Mesenteric fat pad (tissue), 1 donor: ENCODE measurements at regions not wholly inside any gene's neighbourhood (a gene's known extent, or its start where the extent isn't known, plus 50 kb on each side); places are given as distances from the start of the nearest gene placed in this dataset.

Source experiments
- DNase-seq: peaks from one replicate; pipeline ENCODE4 v3.0.0-alpha.2; 2020; ENCODE audit warnings: low spot score
- donor health status: DM: yes; HTN: yes; CAD: no.

DNA sequence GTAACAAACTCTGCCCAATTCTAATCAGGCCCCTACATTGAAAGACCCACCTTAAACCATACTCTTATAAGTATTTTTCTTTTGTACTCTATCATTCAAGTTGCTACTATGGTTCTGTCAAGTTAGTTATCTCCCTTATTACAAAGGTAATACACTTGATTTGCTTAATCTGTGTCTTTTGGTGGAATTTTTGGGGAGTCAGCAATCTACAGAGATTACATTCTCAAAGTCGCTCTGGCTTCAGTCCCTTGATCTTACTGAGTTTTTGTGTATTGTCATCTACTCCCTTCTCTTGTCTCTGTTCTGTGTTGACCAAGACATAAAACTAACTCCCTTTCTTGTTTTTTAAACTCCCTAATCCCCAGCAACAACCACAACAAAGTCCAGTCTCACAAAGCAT, 353.1 kb downstream of the LRIG3 start:
- DNase-seq, result no peak

DNA sequence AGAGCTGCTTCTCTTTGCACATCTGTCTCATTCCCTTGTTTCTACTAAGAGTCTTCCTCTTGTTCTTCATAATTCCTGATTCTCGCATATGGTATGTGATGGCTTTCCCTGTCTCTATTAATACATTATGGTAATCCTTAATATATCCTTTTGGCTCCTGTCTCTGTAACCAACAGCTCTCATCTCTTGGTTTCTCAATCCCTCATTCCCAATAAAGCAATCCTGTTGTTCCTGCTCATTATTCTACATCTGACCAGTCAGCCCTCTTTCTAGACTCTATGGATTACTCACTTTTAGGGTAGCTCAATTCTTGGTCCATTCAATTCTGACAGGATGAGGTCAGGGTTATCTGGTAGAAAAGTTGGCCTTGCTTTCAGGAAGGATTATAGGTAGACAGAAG, 349.9 kb downstream of the LRIG3 start:
- DNase-seq, result no peak

DNA sequence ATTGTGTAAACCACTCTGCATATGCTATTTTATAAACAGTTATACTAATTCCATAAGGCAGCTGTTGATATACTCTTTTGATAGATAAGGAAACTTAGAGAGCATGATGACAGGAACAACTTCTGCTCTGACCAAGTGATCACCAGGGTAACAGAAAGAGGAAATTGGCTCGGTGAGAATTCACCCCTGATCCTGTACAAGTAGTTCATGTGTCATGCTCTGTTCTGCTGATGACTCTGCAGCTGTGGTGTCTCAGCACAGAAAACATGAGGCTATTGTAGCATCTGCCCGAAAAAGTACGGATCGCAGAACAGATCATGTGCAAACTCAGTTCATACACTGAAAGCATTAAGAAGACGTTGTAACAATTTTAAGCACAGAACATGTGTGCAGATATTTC, 345.0 kb downstream of the LRIG3 start:
- no peak for DNase-seq

DNA sequence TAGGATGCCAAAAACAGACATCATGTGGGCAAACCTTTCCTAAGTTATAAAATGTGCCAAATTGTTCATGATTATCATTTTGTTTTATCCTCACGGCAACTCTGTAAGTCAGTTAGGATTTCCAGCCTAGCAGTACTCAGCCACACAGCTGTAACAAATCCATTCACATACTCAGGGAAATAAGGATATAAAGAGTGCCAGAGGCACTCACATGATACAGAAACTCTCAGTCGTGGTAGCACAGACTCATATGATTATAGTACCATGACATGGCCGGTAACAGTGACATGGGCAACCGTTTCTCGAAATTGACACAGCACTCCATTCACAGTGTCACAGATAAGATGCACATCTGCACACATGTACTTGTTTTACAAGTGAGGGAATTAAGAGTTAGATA, 344.2 kb downstream of the LRIG3 start:
- DNase-seq, result no peak

DNA sequence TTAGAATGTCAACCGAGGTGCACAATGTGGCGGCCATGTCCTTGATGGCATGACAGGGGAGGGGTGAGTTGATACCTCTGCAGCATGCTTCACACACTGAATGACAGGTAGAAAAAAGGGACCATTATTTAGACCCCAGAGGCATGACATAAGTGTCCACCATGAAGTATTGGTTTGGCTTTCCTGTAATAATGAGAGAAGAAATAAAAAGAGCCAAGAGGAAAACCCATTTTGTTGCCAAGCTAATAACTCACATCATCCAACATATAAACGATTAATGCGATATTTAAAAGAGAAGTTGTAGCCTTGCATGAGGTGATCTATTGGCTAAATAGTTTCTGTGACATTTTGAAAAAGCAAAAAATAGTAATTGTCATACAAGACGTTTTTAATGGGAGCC, 343.4 kb downstream of the LRIG3 start:
- DNase-seq, result no peak

DNA sequence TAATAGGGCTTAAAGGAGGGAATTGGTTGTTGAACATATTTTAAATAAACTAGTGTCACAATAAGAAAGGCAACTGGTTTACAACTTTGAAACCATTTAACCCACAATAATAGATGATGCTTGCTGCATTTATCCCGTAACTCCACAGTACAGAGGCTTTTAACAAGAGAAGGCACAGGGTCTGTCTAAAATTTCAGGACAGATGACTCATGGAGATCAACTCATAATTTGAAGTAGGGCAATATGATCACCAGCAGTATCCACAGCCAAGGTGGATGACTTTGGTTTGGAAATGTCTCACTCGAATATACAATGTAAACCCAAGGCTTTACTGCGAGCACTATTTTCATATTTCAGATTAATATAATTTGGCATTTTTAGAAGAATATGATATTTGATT, 340.2 kb downstream of the LRIG3 start:
- no peak for DNase-seq

DNA sequence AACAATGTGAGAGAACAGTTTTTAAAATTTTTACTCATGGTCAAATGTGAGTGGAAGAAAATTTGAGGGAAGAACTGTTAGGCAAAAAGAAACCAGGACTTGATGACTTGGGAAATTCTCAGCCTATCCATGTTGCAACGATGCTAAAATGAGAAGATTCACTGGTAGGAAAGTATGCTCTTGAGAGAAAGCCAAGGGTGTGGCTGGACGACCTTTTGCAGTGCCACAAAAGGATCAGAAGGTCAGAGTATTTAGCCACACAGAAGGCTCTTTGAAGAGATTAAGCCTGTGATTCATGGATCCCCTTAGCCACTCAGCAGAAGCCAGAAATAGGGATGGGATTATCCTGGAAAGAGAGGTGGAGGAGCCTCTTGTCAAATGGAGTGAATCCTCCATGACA, 336.8 kb downstream of the LRIG3 start:
- DNase-seq, result no peak

DNA sequence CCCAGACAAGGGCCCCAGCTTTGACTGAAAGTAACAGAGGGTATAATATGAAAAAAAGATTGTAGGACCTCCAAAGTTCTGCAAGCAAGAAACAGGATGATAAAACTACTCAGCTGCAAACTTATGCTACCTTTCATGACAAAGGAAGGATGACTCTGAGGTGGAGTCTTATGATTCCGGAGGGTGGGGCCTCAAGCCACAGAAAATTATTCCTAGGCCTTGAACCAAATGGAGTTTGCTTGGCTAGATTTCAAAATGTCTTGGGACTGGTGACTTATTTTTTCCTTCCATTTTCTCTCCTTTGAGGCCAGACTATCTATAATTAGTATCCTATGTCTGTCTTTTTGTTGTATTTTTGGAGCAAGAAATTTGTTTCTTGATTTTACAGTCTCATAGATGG, 336.4 kb downstream of the LRIG3 start:
- no peak for DNase-seq

DNA sequence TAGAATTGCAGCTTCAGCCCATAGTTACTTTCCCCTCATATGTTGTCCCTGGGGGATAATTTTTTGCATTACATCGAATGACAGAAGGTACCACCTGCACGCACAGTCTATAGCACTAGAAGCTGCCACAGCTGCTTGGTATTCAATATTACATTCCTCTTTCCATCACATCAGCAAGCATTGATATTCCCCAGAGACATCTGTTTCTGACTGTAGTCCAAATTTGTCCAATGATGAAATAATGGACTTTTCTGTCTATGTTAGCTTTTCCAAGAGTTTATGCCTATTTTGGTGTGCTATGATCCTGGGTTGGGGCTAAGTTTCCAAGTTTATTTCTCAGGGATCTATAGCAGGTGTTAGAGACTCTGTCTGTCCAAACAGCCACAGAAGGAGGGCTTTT, 335.4 kb downstream of the LRIG3 start:
- DNase-seq, result no peak

DNA sequence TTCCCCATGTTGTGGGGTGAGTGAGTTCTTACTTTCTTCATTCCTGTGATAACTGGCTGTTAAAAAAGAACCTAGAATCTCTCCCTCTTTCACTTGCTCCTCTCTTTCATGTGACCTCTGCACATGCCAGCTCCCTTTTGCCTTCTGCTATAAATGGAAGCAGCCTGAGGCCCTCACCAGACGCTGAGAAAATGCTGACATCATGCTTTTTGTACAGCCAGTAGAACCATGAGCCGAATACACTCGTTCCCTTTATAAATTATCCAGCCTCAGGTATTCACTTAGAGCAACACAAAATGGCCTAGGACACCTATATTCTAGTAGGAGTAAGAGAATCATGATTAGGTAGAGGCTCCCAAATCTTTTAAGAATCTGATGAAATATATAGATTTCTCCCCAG, 333.5 kb downstream of the LRIG3 start:
- DNase-seq, result no peak

DNA sequence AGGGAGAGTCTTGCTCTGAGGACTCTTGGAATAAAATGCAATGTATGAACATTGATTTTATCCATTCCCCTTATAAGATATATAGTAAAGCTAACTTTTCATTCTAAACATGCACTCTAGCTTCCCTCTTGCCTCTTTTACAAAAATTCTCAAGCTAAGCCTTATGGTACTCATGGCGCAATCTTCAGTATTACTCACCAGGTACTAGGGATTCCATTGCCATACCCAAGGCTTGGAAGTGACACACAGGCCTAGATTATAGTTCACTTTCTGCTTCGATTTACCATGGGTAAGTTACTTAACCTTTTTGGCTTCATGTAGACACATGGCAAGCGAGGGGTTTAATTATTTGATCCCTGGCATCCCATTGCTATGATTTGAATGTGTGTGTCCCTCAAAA, 331.5 kb downstream of the LRIG3 start:
- no peak for DNase-seq

DNA sequence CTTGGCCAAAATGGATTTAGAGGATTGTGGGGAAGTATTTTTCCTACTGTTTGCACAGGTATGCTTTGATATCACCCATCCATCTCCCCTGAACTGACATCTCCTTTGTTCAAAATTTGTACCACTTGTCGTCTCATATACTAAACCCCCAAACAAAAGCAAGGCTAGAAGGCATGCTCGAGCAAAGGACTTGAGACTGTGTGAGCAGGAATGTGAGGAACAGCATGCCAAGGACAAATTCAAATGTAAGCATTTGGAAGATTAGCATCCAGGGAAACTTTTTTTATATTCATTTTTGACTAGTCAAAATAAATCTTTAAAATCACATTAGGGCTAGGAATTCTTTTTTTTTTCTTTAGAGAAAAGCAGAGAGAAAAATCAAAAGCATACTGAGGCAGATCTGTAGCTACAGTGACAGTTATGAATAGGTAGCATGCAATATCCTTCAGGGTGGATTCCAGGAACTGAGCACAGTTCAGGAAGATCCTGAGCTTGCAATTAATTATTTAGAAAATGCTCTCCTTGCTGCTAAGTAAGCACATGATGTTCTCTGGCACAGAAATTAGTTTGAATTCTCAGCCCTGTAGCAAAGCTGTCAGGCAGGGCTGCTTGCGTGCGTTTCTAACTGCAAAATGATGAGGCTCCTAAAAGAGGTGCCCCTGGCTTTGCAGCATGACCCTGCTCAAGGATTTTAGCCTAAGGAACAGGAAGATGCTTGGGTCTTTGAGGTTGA, 327.7 kb downstream of the LRIG3 start:
- no peak for DNase-seq

DNA sequence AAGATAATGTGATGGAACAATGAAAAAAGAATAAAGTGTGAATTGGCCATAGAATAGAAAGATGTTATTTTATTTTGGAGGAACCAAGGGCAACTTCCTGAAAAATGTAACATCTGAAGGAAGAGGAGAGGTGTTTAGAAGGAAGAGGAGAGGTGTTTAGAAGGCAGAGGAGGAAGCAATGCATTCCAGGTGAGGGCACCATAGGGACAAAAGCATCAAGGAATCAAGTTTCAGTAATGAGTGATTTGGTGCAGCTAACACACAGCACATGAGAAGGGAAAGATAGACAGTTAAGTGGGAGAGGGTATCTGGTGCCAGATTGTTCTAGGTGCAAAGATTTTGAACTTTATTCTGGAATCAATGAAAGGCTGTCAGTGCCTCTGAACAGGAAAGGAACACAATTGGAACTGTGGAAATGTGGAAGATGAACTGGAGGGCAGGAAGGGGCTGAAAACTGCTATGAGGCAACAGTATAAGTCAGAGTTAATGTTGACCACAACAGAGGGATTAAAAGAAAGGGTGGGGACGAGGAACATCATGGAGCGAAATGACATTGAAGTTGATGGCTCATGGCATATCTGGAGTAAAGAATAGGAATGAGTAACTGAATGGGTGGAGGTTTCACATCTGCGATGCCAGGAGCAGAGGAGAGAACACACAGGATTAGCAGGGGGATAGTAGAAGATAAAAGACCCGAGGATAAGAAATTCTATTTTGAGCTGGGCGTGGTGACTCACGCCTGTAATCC, 326.6 kb downstream of the LRIG3 start:
- no peak for DNase-seq

DNA sequence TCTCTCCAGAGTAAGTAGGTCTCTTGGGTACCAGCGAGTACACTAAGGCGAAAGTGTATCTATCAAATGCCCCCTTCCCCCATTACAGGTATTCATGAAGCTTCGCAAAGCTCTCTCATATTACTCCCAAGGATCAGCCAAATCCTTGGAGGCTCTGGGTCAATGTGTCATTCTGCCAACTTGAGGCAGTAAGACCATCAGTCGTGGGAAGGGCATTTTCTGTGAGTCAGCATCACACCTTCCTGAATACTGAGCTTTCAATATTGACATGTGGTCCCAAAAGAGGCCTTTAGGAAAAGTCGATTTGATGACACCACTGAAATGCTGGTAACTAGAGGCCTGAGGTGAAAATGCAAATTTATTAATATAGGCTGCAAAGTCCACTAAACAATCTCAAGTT, 323.9 kb downstream of the LRIG3 start:
- no peak for DNase-seq

DNA sequence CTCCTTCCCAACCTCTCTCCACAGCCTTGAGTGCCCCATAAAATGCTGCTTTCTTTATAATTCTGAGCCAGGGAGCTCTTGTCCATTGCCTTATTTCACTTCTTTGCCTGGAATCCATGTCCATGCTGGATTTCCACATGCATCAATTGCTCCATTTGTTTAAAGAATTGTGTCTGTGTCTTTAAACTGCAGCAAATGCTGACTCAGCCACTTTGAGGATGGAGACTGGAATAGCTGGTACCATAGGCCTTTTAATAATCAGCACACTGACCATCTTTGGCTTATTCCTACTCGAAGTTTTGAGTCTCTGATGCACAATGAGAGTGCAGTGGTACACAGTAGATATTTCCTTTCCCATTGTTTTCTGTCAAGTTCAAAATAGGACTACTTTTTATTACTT, 318.8 kb downstream of the LRIG3 start:
- no peak for DNase-seq

DNA sequence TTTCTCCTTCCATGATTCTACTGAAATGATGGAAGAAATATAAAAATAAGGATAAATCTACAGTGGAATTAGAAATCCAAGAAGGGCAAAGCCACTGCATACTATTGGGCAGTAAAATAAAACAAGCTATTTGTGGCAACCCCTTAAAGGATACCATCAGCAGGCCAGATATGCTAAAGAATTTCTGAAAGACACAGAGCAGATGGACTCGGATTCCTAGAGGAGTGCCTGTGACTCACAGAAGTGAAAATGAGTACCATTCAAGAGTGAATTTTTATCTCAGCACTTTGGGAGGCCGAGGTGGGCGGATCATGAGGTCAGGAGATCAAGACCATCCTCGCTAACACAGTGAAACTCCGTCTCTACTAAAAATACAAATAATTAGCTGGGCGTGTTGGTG, 318.1 kb downstream of the LRIG3 start:
- no peak for DNase-seq

DNA sequence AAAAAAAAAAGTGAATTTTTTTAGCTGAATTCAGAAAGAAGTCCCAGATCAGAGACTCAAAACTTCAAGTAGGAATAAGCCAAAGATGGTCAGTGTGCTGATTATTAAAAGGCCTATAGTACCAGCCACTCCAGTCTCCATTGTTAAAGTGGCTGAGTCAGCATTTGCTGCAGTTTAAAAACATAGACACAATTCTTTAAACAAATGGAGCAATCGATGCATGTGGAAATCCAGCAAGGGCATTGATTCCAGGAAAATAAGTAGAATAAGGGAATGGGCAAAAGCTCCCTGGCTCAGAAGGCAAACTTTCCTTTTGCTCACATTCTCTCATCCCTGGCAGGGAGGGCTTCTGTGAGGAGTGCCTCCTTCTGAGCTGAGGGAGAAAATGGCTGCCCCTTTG, 317.6 kb downstream of the LRIG3 start:
- no peak for DNase-seq

DNA sequence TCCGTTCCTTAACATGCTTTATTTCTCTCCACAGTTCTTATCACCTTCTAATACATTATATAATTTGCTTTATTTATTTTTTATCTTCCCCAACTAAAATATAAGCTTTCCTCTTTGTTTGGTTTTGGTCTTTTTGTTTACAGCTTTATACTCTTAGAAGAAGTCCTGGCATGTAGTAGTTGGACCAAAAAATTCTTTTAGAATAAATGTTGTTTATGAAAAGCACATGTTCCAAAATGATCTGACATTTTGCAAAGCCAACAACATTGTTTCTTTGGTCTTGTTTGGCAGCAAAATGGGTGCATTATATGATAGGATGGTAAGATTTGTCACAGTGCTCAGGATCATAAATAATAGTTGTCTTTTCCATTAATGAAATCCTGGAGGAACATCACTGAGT, 312.5 kb downstream of the LRIG3 start:
- DNase-seq, result no peak

DNA sequence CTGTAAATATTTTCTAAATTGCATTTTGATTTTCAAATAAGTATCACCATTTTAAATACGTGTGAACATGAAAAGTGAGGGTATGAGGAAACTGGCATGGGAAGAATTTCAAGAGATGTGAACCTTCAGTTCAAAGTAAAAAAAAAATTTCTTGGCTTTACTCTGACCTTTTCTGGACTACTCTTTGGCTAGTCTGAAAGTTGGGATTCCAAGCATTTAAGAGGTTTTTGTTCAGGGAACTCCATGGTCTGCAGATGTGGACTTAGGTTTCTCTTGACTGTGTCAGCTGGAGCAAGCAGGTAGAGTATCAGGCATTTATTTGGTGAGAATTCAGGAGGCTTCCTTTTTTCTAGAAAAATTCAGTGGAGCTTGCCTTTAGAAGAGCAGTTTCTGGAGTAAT, 311.6 kb downstream of the LRIG3 start:
- no peak for DNase-seq

DNA sequence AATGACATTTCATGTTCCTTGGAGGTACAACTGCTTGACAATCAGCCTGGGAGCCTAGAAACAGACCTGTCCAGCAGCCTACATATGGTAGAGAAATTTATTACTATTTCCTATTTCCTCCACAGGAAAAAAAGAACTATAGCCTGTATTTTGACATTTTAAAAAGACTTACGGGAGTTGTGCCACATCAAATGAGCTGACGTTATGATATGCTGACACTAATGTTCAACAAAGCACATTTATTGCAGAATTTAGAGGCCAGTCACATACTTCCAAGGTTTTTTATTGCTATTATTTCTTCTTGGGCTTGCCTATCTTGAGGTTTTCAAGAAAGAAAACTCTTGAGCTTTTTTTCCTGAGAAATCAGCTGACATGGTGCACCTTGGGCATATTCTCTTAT, 305.3 kb downstream of the LRIG3 start:
- no peak for DNase-seq

DNA sequence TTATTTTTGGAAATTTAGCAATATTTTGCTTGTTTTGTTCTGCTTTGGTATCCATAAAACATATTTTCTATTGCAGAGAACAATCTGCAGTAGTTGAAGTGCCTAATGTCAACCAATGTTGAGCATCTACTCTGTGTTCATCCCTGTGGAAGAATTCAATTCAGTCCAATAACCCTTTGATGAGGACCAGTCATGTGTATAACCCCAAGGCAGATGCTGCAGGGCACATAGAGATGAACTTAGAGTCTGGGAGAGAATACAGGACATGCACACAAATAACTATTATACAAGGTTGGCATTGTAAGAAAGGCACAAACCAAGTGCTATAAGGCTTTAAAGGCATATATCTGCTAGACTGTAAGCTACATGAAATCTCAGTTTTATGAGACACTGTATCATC, 304.7 kb downstream of the LRIG3 start:
- DNase-seq, result no peak

DNA sequence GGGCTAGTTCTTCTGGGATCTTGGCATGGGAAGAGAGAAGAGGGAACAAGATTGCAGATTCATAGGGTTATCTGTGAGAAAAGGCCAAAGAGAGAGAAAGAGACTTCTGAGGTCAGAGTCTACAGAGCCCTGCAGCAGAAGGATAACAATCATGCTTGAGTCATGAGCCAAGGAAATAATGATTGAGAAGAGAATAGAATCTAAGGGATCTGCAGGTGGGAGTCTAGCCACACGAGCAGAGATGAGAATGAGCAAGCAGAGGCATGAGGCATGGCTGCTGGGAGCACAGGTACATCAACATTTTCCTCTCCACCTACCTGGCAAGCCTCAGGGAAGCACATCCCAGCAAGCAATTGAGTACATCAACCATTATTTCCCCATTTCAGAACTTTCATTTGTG, 303.7 kb downstream of the LRIG3 start:
- no peak for DNase-seq

DNA sequence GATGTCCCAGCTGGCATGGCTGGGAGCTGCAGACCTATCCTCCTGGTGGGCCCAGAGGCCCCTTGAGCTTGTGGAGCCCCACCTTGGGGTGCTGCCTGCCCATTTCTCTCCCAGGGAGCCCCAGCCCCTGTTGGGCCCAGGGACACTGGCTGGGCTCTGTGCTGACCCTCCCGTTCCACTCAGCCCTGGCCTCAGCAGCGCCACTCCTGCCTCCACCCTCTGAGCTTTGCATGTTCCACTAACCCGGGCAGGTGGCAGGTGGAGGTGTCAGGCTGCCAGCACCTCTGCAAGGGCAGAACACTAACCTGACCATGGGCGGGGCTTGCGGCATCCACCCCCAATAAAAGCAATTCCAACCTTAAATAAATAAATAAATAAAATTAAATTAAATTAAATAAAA, 299.2 kb downstream of the LRIG3 start:
- DNase-seq, result no peak
